Heart left ventricle (tissue), 16 donors: ENCODE measurements at regions not wholly inside any gene's neighbourhood (a gene's known extent, or its start where the extent isn't known, plus 50 kb on each side); places are given as distances from the start of the nearest gene placed in this dataset.

Experiments used
- ATAC-seq, 4 donors: fragments of 200-7000 bp; cut with Tn5 transposase; one replicate each; pipeline ENCODE4 v1.9.1; 2020 to 2022; ENCODE audit warnings: moderate library complexity in 4 of 4, mild to moderate bottlenecking in 3 of 4, moderate number of reproducible peaks in 1 of 4
- DNase-seq, 5 donors: peaks; one replicate each; pipeline ENCODE4 v3.0.0-alpha.2; 2020
- H3K27ac ChIP-seq, 12 donors: fragments of 200-600 bp; sonication (generic) in 4 of 12; one replicate each; pipeline versions ENCODE4 v1.5.0 to v1.8.0; 2016 to 2022; ENCODE audit warnings: mild to moderate bottlenecking in 2 of 12
- H3K27me3 ChIP-seq, 9 donors: fragments of 200-600 bp; sonication (generic) in 2 of 9; one replicate each; pipeline versions ENCODE4 v1.5.1 to v1.8.0; 2016 to 2022; ENCODE audit warnings: mild to moderate bottlenecking in 3 of 9
- H3K36me3 ChIP-seq, 9 donors: fragments of 200-600 bp; sonication (generic) in 2 of 9; one replicate each; pipeline versions ENCODE4 v1.5.0 to v1.8.0; 2018 to 2022; ENCODE audit warnings: mild to moderate bottlenecking in 2 of 9
- H3K4me1 ChIP-seq, 12 donors: fragments of 200-600 bp; sonication (generic) in 4 of 12; one replicate each; pipeline versions ENCODE4 v1.5.0 to v1.8.0; 2016 to 2022; ENCODE audit warnings: mild to moderate bottlenecking in 3 of 12
- H3K4me3 ChIP-seq, 12 donors: fragments of 200-600 bp; sonication (generic) in 4 of 12; one replicate each; pipeline versions ENCODE4 v1.5.0 to v1.8.0; 2017 to 2022; ENCODE audit warnings: mild to moderate bottlenecking in 9 of 12, moderate library complexity in 4 of 12
- H3K9me3 ChIP-seq, 12 donors: fragments of 200-600 bp; sonication (generic) in 4 of 12; one replicate each; pipeline versions ENCODE4 v1.5.0 to v1.8.0; 2016 to 2022; ENCODE audit warnings: mild to moderate bottlenecking in 1 of 12
- CTCF ChIP-seq, 12 donors: fragments of 200-600 bp; sonication (generic) in 4 of 12; IDR thresholded peaks; one replicate each; pipeline versions ENCODE4 v1.5.0 to v1.8.0; 2018 to 2022; ENCODE audit warnings: antibody characterized with exemption in 12 of 12, mild to moderate bottlenecking in 5 of 12
- POLR2A ChIP-seq, 2 donors: fragments of 450-650 bp; IDR thresholded peaks; one replicate each; pipeline ENCODE4 v1.6.1; 2017; ENCODE audit warnings: antibody characterized with exemption in 2 of 2, mild to moderate bottlenecking in 2 of 2, moderate library complexity in 2 of 2
- WGBS, 4 donors: extraction: QIAGEN DNeasy Blood & Tissue Kit in 2 of 4; methylation state at CpG; one replicate each; pipeline versions ENCODE4 v1.1.5 to v1.1.7; 2013 to 2018; 5-methylcytosine and 5-hydroxymethylcytosine counted together
- intact Hi-C, 10 donors: fragments of 100-400 bp; cut with DNase I; formaldehyde crosslinking; loops; one replicate each; pipeline versions ENCODE4 v1.11.1 to v1.14.2; 2022
- donor health status: ischemic (EF 13 %, LVEDD 7.1; RV severe dilation, severe dysfunction).
- donor health status: healthy with polysubstance abuse.
- donor health status: DM: no; HTN: yes; CAD: no.
- donor health status: DM: no; HTN: no; CAD: no.
- donor health status: ischemic (EF 25% LVEDD 6.9; RV normal size, moderate dysfunction).
- donor health status: ischemic (EF 25% LVEDD 5.7; RV mildly dilated, moderate dysfunction).
- donor health status: healthy.
- donor health status: DM: yes; HTN: yes; CAD: no.
- donor health status: ischemic (EF 35%, LVEDD 5.7; RV mildly dilated, moderate dysfunction).
- donor health status: nonischemic (EF 11% LVEDD 7.7; RV severe dilation, severe dysfunction).
- donor health status: DM: yes; HTN: yes; CAD: no.
- donor health status: PGD.
- donor health status: ischemic (EF 29% LVEDD 5.4; RV normal size, mild dysfunction).
- donor health status: nonischemic (EF 23%, LVEDD 6.1; RV moderate dilation, normal function).

- DNase-seq (no peak), ATAC-seq (no peak)
- no peaks in the 10 kb centered on the region for H3K27me3 ChIP-seq
These were observed 143.0 kb upstream of the TSHZ2 start for GRCh38 chr20:52829111-52829510.

GRCh38 chr20:52828199-52828598 lies 144.0 kb upstream of the TSHZ2 start:
- no peak for TF ChIP-seq CTCF (IDR thresholded peaks at IDR 0.05)
- no peak for TF ChIP-seq POLR2A (IDR thresholded peaks at IDR 0.05)
- WGBS, 4 donors: 89 to 98% (median 92%) methylated on average over 1 of the region's 1 CpG
- intact Hi-C loops: no loop called here
- Histone ChIP-seq H3K27me3 (no peaks in the 10 kb centered on the region), H3K4me1 (no peaks in the 10 kb centered on the region), H3K4me3 (no peak overlapping the region), H3K27ac (no peak overlapping the region), H3K36me3 (no peaks in the 10 kb centered on the region), H3K9me3 (peaks cover 0 to 31% (median 6%) of the 10 kb centered on the region in 12 donors)
- ATAC-seq (no peak), DNase-seq (no peak)

More at GRCh38 chr20:52829111-52829510, 143.0 kb upstream of the TSHZ2 start:
- Histone ChIP-seq H3K27ac (no peak overlapping the region), H3K4me1 (no peaks in the 10 kb centered on the region), H3K9me3 (peaks cover 0 to 31% (median 6%) of the 10 kb centered on the region in 12 donors), H3K36me3 (no peaks in the 10 kb centered on the region), H3K4me3 (no peak overlapping the region)
- intact Hi-C loops: no loop called here
- TF ChIP-seq CTCF (IDR thresholded peaks at IDR 0.05): no peak
- TF ChIP-seq POLR2A (IDR thresholded peaks at IDR 0.05): no peak

- Histone ChIP-seq H3K27ac (no peak overlapping the region), H3K9me3 (peaks cover 0 to 31% (median 6%) of the 10 kb centered on the region in 12 donors), H3K36me3 (no peaks in the 10 kb centered on the region), H3K27me3 (no peaks in the 10 kb centered on the region), H3K4me3 (no peak overlapping the region), H3K4me1 (no peaks in the 10 kb centered on the region)
- WGBS, 4 donors: 74 to 94% (median 86%) methylated on average over 3 of the region's 3 CpGs
- DNase-seq: no peak
- TF ChIP-seq POLR2A (IDR thresholded peaks at IDR 0.05) (no peak), CTCF (IDR thresholded peaks at IDR 0.05) (no peak)
- intact Hi-C loops: no loop called here
- ATAC-seq: no peak
These were observed 145.4 kb upstream of the TSHZ2 start for GRCh38 chr20:52826722-52827121.

GRCh38 chr20:52826321-52826720 lies 145.8 kb upstream of the TSHZ2 start:
- Histone ChIP-seq H3K36me3 (no peaks in the 10 kb centered on the region), H3K27me3 (no peaks in the 10 kb centered on the region), H3K4me3 (no peak overlapping the region), H3K4me1 (no peaks in the 10 kb centered on the region), H3K9me3 (peaks cover 0 to 31% (median 6%) of the 10 kb centered on the region in 12 donors), H3K27ac (no peak overlapping the region)
- WGBS, 4 donors: 71 to 88% (median 82%) methylated on average over 1 of the region's 1 CpG
- ATAC-seq (no peak), DNase-seq (no peak)
- TF ChIP-seq CTCF (IDR thresholded peaks at IDR 0.05): no peak
- no peak for TF ChIP-seq POLR2A (IDR thresholded peaks at IDR 0.05)
- intact Hi-C loops: no loop called here
